Fibroblast of the aortic adventitia (primary cell): ENCODE measurements at regions not wholly inside any gene's neighbourhood (a gene's known extent, or its start where the extent isn't known, plus 50 kb on each side); places are given as distances from the start of the nearest gene placed in this dataset.

ENCODE experiments used
- DNase-seq: peaks from one replicate; pipeline ENCODE4 v3.0.0-alpha.2; 2010; ENCODE audit warnings: low read depth
- H3K4me3 ChIP-seq: 2 replicates; pipeline ENCODE4 v1.5.1; 2011; ENCODE audit warnings: low read depth, mild to moderate bottlenecking, control low read depth, low read length, moderate library complexity
- TF ChIP-seq, protein P1 (sequence below): IDR thresholded peaks from 2 replicates; pipeline ENCODE4 v1.5.1; 2011; ENCODE audit warnings: mild to moderate bottlenecking, low read length, control low read depth, inconsistent platforms; ENCODE audit not compliant: insufficient read depth

GRCh38 chr9:108047264-108047663 lies 557.7 kb upstream of the KLF4 start:
- TF ChIP-seq, protein P1, sequence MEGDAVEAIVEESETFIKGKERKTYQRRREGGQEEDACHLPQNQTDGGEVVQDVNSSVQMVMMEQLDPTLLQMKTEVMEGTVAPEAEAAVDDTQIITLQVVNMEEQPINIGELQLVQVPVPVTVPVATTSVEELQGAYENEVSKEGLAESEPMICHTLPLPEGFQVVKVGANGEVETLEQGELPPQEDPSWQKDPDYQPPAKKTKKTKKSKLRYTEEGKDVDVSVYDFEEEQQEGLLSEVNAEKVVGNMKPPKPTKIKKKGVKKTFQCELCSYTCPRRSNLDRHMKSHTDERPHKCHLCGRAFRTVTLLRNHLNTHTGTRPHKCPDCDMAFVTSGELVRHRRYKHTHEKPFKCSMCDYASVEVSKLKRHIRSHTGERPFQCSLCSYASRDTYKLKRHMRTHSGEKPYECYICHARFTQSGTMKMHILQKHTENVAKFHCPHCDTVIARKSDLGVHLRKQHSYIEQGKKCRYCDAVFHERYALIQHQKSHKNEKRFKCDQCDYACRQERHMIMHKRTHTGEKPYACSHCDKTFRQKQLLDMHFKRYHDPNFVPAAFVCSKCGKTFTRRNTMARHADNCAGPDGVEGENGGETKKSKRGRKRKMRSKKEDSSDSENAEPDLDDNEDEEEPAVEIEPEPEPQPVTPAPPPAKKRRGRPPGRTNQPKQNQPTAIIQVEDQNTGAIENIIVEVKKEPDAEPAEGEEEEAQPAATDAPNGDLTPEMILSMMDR: no peak
- peak; percentile 82 for DNase-seq
- no peak overlapping the region for H3K4me3 ChIP-seq

GRCh38 chr9:108045851-108046250 lies 556.3 kb upstream of the KLF4 start:
- TF ChIP-seq, protein P1: no peak
- no peak for DNase-seq
- no peak overlapping the region for H3K4me3 ChIP-seq

GRCh38 chr9:108043585-108043984 lies 554.0 kb upstream of the KLF4 start:
- DNase-seq: no peak
- H3K4me3 ChIP-seq: no peak overlapping the region
- TF ChIP-seq, protein P1: no peak

GRCh38 chr9:108041551-108041950 lies 552.0 kb upstream of the KLF4 start:
- DNase-seq: peak; percentile 62
- TF ChIP-seq, protein P1: no peak
- no peak overlapping the region for H3K4me3 ChIP-seq

- H3K4me3 ChIP-seq: no peak overlapping the region
- TF ChIP-seq, protein P1: no peak
- no peak for DNase-seq
Measured at GRCh38 chr9:108040783-108041182, 551.2 kb upstream of the KLF4 start.

- peak; percentile 47 for DNase-seq
- H3K4me3 ChIP-seq: no peak overlapping the region
- TF ChIP-seq, protein P1: no peak
Measured at GRCh38 chr9:108039493-108039892, 549.9 kb upstream of the KLF4 start.

GRCh38 chr9:108039012-108039411 lies 549.4 kb upstream of the KLF4 start:
- DNase-seq: no peak
- TF ChIP-seq, protein P1: no peak
- no peak overlapping the region for H3K4me3 ChIP-seq
